ENCODE measurements at regions not wholly inside any gene's neighbourhood (a gene's known extent, or its start where the extent isn't known, plus 50 kb on each side); places are given as distances from the start of the nearest gene placed in this dataset.

GRCh38 chr5:167415779-167416746 is 875.4 kb upstream of the WWC1 start (continued):
- TF ChIP-seq ZNF384 (IDR thresholded peaks at IDR 0.05; ENCODE audit: borderline replicate concordance, low read depth, low read length) = no peak
- no peak for TF ChIP-seq NFIC (IDR thresholded peaks at IDR 0.05; ENCODE audit: low read depth, low read length)

GRCh38 chr5:167417662-167418061 is 873.8 kb upstream of the WWC1 start:
- POLR2A ChIA-PET = no interaction called here
- WGBS (ENCODE audit: insufficient coverage, insufficient replicate concordance, low lambda C conversion rate, missing lambda C conversion rate) = 31% methylated on average over 4 of the region's 4 CpGs
- H3K4me2 ChIP-seq (ENCODE audit: control insufficient read depth, insufficient read depth) = no peak overlapping the region
- FAIRE-seq (no peak), DNase-seq (ENCODE audit: low read depth, low spot score) (no peak), ATAC-seq (no peak)
- no peaks in the 10 kb centered on the region for H3K79me2 ChIP-seq (ENCODE audit: control insufficient read depth, insufficient read depth, low read length)
- no peak overlapping the region for H3K9ac ChIP-seq (ENCODE audit: control insufficient read depth, insufficient read depth, low read length)
- H2AFZ ChIP-seq (ENCODE audit: control insufficient read depth, low read depth, low read length) = no peak overlapping the region
- TF ChIP-seq ZNF622 (IDR thresholded peaks at IDR 0.05) = no peak
- TF ChIP-seq IRF3 (IDR thresholded peaks at IDR 0.05) = no peak
- TF ChIP-seq RBBP5 (conservative IDR thresholded peaks at IDR 0.05) = no peak
- no peak for TF ChIP-seq REST (IDR thresholded peaks at IDR 0.05; ENCODE audit: low read depth, low read length)
- TF ChIP-seq KAT2A (conservative IDR thresholded peaks at IDR 0.05; ENCODE audit: control insufficient read depth, low read depth, low read length) = no peak
- no peak for TF ChIP-seq MTA2 (IDR thresholded peaks at IDR 0.05; ENCODE audit: low read depth)
- no peak for TF ChIP-seq NR2C1 (IDR thresholded peaks at IDR 0.05)
- no peak for TF ChIP-seq GABPA (IDR thresholded peaks at IDR 0.05; ENCODE audit: low read depth)
- TF ChIP-seq ZNF207 (IDR thresholded peaks at IDR 0.05; ENCODE audit: borderline replicate concordance) = no peak
- TF ChIP-seq FOXK2 (IDR thresholded peaks at IDR 0.05) = no peak
- TF ChIP-seq SREBF2 (IDR thresholded peaks at IDR 0.05; ENCODE audit: low read length) = no peak
- no peak for TF ChIP-seq KDM1A (IDR thresholded peaks at IDR 0.05; ENCODE audit: borderline replicate concordance)
- no peak overlapping the region for H3K27ac ChIP-seq (ENCODE audit: control insufficient read depth, insufficient read depth)
- in situ Hi-C loops (cut with MboI) (no loop called here), intact Hi-C loops (cut with micrococcal nuclease; ENCODE audit: unreplicated experiment) (no loop called here)
- RAD21 ChIA-PET (ENCODE audit: unreplicated experiment) = no interaction called here
- H3K36me3 ChIP-seq (ENCODE audit: control insufficient read depth in 2 of 2, insufficient read depth in 2 of 2, low read length in 1 of 2) = no peaks in the 10 kb centered on the region
- H3K27me3 ChIP-seq (replicated peaks in 1 of 2; ENCODE audit: control insufficient read depth in 2 of 2, insufficient read depth in 2 of 2, low read length in 1 of 2) = no peaks in the 10 kb centered on the region
- BruUV-seq (replicated peaks) = no TSS peak
- H3K4me3 ChIP-seq = no peak overlapping the region
- H4K20me1 ChIP-seq (ENCODE audit: control insufficient read depth, insufficient read depth) = no peaks in the 10 kb centered on the region
- SMC1A ChIA-PET (ENCODE audit: uncharacterized antibody, unreplicated experiment) = no interaction called here
- H3K9me3 ChIP-seq (replicated peaks; ENCODE audit: control insufficient read depth, insufficient read depth, low read length) = no peaks in the 10 kb centered on the region
- CTCF ChIA-PET = interaction anchor here (0.8 kb wide), 1 partner anchor 11 kb away, joined by 5 read pairs; no protein-coding TSS in a partner anchor
- no peaks in the 10 kb centered on the region for H3K4me1 ChIP-seq (ENCODE audit: control insufficient read depth, insufficient read depth, low read length)

Measured in GM12878 (cell line).